Frontal cortex (tissue), 4 donors: ENCODE measurements at regions not wholly inside any gene's neighbourhood (a gene's known extent, or its start where the extent isn't known, plus 50 kb on each side); places are given as distances from the start of the nearest gene placed in this dataset. TPM values are rescaled to one million over a fixed set of nuclear protein-coding genes. Genes with fewer than 3 reads are reported as not detected.
"Not testable (repeated sequence)": the region's sequence is repeated elsewhere in the genome, so short reads cannot be mapped to it uniquely, and the experiment has no call there.

Experiments used
- DNase-seq, 2 donors: peaks; one replicate each; pipeline ENCODE4 v3.0.0; 2012; ENCODE audit warnings: low spot score in 2 of 2
- FAIRE-seq: peaks from 2 replicates; lab custom pipeline; 2012; peaks lifted over from hg19 to GRCh38; lab: Jason Lieb, UNC
- small RNA-seq: library from RNA; depleted of rRNA; stranded (forward); fragments of <200 nt; gene quantifications from one replicate; pipeline ENCODE3, GENCODE V24; 2014
- donor health status: control.
- donor health status: control.
- donor health status: control.

- no peak for DNase-seq
- no peak for FAIRE-seq
Observed at GRCh38 chr6:167226791-167227190, 64.3 kb upstream of the UNC93A start.

DNA sequence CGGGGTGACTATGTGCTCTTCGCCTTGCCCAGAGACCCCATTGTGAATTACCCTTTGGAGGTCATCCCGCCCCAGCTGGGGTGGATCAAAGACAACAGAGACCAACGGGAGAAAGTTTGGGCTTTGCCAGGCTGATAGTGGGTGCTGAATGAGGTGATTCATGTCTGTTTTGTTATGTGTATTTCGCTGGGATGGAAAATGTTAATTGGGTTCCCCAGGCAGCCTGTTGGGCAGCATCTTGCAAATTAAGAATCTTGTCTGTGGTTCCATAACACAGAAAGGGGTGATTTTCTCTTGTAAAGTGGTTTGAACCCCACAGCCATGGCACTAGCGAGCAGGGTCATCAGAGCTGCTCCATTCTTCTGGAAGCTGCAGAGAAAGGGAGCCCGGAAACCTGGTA is 63.1 kb upstream of the UNC93A start:
- FAIRE-seq (no peak), DNase-seq (no peak)

DNA sequence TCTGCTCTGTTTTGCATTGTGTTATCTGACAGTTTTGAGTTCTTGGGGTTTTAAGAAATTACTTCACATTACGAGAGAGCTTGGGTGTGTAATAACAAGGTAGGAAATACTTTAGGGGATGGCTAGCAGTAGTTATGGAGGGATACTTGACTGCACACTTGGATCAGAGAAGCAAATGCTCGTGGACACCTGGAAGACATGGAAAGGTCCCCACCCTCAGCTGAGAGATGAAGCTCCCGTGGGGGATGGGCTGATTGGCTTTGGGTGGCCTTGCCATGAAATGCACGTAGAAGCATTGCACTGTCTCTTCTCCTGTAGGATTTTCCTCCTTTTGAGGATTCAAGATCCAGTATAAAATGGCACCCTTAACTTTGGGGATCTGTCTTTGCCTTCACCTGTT is 61.5 kb upstream of the UNC93A start:
- DNase-seq: no peak

GRCh38 chr6:167230288-167230687 is 60.8 kb upstream of the UNC93A start:
- DNase-seq: no peak
- FAIRE-seq: no peak

More for the DNA sequence above, 61.5 kb upstream of the UNC93A start:
- no peak for FAIRE-seq

GRCh38 chr6:167232356-167232755 is 58.8 kb upstream of the UNC93A start:
- no peak for DNase-seq
- FAIRE-seq: no peak

DNA sequence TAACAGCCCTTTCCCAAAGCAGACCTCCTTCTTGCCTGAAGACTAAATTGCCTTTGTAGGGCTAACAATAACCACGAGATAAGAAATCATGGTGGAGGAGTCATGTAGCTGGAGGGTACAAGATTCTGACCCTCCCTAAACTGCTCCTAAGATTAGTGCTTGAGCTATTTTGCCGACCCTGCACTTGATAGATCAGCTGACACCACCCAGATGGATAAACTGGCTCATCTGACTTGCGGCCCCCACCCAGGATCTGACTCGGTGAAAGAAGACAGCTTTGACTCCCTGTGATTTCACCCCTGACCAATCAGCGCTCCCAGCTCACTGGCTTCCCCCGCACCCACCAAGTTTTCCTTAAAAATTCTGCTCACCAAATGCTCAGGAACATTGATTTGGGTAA is 57.6 kb upstream of the UNC93A start:
- DNase-seq (no peak), FAIRE-seq (no peak)

DNA sequence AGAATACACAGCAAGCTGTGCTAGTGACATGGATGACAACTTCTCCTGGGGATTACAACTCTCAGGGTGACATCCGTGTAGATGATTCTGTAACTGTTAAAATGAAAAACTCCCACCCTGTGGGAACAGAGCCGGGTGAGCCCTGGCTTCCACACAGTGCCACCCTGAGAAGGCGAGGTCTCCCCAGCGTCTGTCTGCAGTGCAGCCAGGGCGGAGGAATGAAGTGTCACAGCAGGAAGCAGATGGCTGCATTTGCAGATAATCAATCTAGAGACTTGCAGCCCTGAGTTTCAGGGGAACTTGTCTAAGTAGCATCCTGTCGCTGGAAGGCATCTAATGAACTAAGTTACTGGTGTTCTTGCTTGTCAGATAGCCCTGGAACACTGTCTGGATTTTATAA is 56.5 kb upstream of the UNC93A start:
- FAIRE-seq, DNase-seq: not testable (repeated sequence)

GRCh38 chr6:167235005-167235404 is 56.1 kb upstream of the UNC93A start:
- DNase-seq (no peak), FAIRE-seq (no peak)

DNA sequence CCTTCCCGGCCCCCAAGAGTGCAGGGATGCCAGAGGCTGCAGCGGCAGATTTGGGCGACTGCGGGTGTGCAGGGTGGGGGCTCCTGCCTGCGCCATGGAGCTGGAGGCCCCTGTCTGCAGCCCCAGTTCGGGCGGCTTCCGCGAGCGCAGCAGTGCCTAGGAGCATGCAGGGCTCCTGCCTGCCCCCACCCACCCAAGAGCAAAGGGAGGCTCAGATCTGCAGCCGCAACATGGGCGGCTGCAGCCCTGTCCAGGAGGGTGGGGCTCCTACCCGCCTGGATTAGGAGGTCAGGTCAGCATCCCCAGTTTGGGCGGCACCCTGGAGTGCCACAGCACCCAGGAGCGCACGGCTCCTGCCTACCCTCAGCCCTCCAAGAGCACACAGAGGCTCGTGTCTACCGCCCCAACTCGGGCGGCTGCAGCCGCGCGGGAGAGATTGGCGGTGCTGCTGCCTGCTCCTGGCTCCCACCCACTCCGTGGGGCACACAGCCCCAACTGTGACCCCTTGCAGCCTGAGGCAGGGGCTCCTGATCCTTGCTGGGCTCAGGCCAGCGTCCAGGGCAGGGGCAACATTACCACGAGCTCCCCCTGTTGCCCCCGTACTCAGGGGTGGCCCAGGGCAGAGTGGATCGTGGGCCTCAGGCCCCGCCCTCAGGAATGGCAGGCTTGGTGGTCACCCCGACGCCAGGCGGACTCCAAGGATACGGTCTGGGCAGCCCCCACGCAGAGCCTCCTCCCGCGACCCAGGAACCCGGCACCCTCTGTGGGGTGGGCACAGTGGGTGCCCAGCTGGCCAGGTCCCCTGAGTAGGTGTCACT is 55.5 kb upstream of the UNC93A start:
- no peak for FAIRE-seq

GRCh38 chr6:167236239-167236571 is 54.9 kb upstream of the UNC93A start:
- FAIRE-seq (no peak), DNase-seq (no peak)

More for the DNA sequence above, 55.5 kb upstream of the UNC93A start:
- no peak for DNase-seq

DNA sequence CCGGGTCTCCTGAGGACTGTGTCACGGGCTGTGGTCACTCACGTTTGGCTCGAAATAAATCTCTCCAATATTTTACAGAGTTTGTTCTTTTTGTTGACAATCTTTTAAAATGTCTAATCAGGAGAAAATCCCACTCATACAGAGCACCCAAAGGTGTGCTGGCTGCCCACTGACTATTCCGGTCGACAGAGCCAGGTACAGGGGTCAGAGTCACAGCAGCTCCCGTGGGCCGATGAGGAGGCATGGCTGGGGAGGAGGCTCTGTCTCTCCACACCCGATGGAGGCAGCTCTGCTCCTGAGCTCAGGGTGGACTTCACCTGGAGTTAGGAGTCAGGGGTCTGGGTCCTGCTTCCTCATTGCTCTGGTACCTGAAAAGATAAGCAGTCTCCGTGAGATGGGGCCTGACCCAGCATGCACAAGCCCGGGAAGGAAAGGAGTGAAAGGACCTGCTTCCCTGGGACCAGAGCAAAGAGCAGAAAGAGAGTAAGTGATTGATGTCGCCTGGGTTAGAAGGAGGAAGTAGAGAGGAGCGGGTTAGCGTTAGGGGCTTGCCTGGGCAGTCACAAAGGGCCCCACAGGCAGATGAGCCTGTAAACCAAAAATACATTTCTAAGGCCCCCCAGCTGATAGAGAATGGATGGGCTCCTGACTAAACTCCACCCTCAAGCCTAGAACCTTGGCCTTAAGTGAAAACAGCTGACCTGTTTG is 53.5 kb upstream of the UNC93A start:
- FAIRE-seq: no peak
- DNase-seq: no peak

DNA sequence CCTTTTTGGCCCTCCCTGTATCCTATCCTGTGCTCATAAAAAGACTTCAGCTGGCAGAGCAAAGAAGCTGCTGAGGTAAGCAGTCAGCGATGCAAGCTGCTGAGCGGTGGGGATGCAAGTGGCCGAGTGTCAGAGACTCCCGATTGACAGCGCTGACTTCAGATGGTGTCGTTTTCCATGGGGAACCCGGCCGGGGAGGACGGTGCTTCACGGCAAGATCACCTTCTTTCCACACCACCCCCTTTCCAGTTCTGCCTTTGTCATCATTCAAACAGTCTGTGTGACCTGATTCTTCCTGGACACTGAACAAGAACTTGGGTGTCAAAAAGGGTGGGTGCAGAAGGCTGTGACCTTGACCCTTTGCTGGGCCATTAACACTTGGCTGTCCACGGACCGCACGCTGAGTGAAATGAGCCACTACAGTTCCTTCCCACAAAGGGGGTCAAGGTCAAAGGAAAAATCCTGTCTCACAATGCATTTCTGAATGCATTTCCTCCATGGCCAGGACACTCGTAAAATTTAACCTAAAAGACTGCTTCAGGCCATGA is 52.9 kb upstream of the UNC93A start:
- DNase-seq: no peak
- no peak for FAIRE-seq

DNA sequence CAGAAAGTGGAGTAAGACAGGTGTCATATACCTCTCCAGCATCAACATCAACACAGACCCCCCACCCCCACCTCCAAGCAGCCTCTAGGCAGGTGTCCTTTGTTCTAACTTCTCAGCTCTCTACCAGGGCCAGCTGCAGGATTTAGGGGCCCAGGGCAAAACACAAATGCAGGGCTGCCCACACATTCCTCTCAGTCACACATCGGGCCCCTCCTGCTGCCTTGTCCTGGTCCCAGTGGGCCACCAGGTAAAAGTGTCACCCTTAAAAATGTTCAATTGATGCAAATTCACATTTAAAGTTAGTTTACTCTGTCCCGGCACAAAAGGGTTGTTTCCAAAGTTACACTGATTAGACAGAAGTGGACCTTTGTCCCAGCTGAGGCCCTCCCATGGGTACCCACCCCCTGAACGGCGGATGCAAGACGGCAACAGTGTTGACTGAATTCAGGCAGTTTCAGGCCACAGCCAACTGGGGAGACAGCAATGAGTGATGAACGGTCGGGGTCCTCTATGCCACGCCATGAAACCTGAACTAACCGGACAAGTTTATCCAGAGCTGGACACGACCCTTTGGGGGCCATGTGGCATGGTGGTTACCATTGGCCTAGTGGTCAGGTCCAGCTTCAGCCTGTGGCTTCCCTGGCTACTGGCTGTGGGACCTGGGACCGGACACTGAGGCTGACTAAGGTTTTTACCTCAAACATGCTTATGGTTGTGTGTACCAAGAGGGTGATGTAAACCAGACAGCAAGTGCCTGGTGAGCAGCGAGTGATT is 52.2 kb upstream of the UNC93A start:
- FAIRE-seq: no peak
- DNase-seq: no peak

DNA sequence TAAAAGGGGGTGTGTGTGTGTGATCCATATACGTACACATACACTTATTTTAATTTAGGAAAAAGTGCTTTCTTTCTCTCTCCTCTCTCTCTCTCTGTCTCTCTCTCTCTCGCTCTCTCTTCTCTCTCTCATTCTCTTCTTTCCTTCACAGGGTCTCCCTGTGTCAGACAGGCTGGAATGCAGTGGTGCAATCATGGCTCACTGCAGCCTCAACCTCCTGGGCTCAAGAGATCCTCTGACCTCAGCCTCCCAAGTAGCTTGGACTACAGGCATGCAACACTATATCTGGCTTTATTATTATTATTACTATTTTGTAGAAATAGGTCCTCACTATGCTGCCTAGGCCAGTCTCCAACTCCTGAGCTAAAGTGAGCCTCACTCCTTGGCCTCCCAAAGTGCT is 51.6 kb upstream of the UNC93A start:
- not testable (repeated sequence) for DNase-seq, FAIRE-seq

GRCh38 chr6:167240034-167240541 is 51.0 kb upstream of the UNC93A start:
- DNase-seq (no peak), FAIRE-seq (no peak)

Small RNA genes lying in the stretch of these regions (small RNA-seq; reads per million reads assigned to genes)
- not detected for gene AL353747.1
